ENCODE measurements at regions not wholly inside any gene's neighbourhood (a gene's known extent, or its start where the extent isn't known, plus 50 kb on each side); places are given as distances from the start of the nearest gene placed in this dataset.

GRCh38 chr2:217539126-217539525 lies 463.7 kb downstream of the TNS1 start:
- Histone ChIP-seq H3K4me1 (no peaks in the 10 kb centered on the region), H3K27me3 (no peaks in the 10 kb centered on the region), H3K27ac (no peak overlapping the region), H3K4me3 (no peak overlapping the region), H3K9me3 (no peaks in the 10 kb centered on the region), H3K36me3 (no peaks in the 10 kb centered on the region)
- intact Hi-C loops (cut with DNase I) = loop anchor here (10.0 kb wide), 1 partner anchor 186 kb away; no protein-coding TSS in a partner anchor
- 63 to 74% methylated on average over 2 of the region's 2 CpGs for WGBS, 2 donors
- no peak for DNase-seq
- TF ChIP-seq POLR2A (IDR thresholded peaks at IDR 0.05) = no peak
- no peak for TF ChIP-seq CTCF (IDR thresholded peaks at IDR 0.05)

GRCh38 chr2:217538719-217539118 lies 464.1 kb downstream of the TNS1 start:
- no peaks in the 10 kb centered on the region for H3K4me1 ChIP-seq
- TF ChIP-seq CTCF (IDR thresholded peaks at IDR 0.05) = no peak
- TF ChIP-seq POLR2A (IDR thresholded peaks at IDR 0.05) = no peak
- no peak overlapping the region for H3K27ac ChIP-seq
- intact Hi-C loops (cut with DNase I) = loop anchor here (10.0 kb wide), 1 partner anchor 186 kb away; no protein-coding TSS in a partner anchor
- H3K9me3 ChIP-seq = no peaks in the 10 kb centered on the region
- H3K4me3 ChIP-seq = no peak overlapping the region
- no peak for DNase-seq
- H3K27me3 ChIP-seq = no peaks in the 10 kb centered on the region
- 82 to 88% methylated on average over 2 of the region's 2 CpGs for WGBS, 2 donors
- no peaks in the 10 kb centered on the region for H3K36me3 ChIP-seq

GRCh38 chr2:217535957-217536708 lies 466.7 kb downstream of the TNS1 start:
- Histone ChIP-seq H3K27ac (no peak overlapping the region), H3K4me3 (no peak overlapping the region), H3K27me3 (no peaks in the 10 kb centered on the region), H3K4me1 (no peaks in the 10 kb centered on the region), H3K9me3 (no peaks in the 10 kb centered on the region), H3K36me3 (no peaks in the 10 kb centered on the region)
- TF ChIP-seq CTCF (IDR thresholded peaks at IDR 0.05) (no peak), POLR2A (IDR thresholded peaks at IDR 0.05) (no peak)
- intact Hi-C loops (cut with DNase I) = loop anchor here (10.0 kb wide), 1 partner anchor 189 kb away; no protein-coding TSS in a partner anchor
- 40 to 62% methylated on average over 6 of the region's 6 CpGs for WGBS, 2 donors
- DNase-seq = no peak

GRCh38 chr2:217530392-217531090 lies 472.3 kb downstream of the TNS1 start:
- TF ChIP-seq POLR2A (IDR thresholded peaks at IDR 0.05) = no peak
- TF ChIP-seq CTCF (IDR thresholded peaks at IDR 0.05) = no peak
- Histone ChIP-seq H3K4me3 (no peak overlapping the region), H3K4me1 (no peaks in the 10 kb centered on the region), H3K9me3 (no peaks in the 10 kb centered on the region), H3K36me3 (no peaks in the 10 kb centered on the region), H3K27me3 (peaks cover 0 to 4% (median 0%) of the 10 kb centered on the region in 4 donors), H3K27ac (no peak overlapping the region)
- 69 to 72% methylated on average over 2 of the region's 2 CpGs for WGBS, 2 donors
- intact Hi-C loops (cut with DNase I) = loop anchor here (10.0 kb wide), 1 partner anchor 194 kb away; no protein-coding TSS in a partner anchor
- no peak for DNase-seq

GRCh38 chr2:217529271-217529670 lies 473.5 kb downstream of the TNS1 start:
- H3K9me3 ChIP-seq = no peaks in the 10 kb centered on the region
- 82 to 88% methylated on average over 1 of the region's 2 CpGs for WGBS, 2 donors
- H3K27ac ChIP-seq = no peak overlapping the region
- DNase-seq = no peak
- H3K4me3 ChIP-seq = no peak overlapping the region
- TF ChIP-seq CTCF (IDR thresholded peaks at IDR 0.05) (no peak), POLR2A (IDR thresholded peaks at IDR 0.05) (no peak)
- H3K36me3 ChIP-seq = no peaks in the 10 kb centered on the region
- peaks cover 0 to 4% (median 0%) of the 10 kb centered on the region in 4 donors for H3K27me3 ChIP-seq
- no peaks in the 10 kb centered on the region for H3K4me1 ChIP-seq
- intact Hi-C loops (cut with DNase I) = no loop called here
